ENCODE measurements at regions not wholly inside any gene's neighbourhood (a gene's known extent, or its start where the extent isn't known, plus 50 kb on each side); places are given as distances from the start of the nearest gene placed in this dataset.
"Not testable (repeated sequence)": the region's sequence is repeated elsewhere in the genome, so short reads cannot be mapped to it uniquely, and the experiment has no call there.

DNA sequence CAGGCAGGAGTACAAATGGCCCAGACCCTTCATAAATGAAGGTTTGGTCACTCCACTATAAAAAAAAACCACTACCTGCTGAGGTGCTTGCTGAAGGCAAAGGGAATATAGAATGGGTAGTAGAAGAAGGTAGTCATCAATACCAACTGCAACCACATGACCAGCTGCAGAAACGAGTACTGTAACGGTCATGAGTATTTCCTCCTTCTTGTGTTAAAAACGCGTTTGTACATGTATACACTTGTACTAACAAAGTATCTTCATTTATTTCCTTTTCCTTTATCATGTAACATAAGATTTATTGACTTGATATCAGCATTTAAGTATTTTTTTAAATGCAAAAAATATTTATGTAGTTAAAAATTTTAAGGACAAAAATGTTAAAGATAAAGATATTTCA, 238.6 kb downstream of the TFAP2B start:
- no peak for DNase-seq (ENCODE audit: low spot score)

DNA sequence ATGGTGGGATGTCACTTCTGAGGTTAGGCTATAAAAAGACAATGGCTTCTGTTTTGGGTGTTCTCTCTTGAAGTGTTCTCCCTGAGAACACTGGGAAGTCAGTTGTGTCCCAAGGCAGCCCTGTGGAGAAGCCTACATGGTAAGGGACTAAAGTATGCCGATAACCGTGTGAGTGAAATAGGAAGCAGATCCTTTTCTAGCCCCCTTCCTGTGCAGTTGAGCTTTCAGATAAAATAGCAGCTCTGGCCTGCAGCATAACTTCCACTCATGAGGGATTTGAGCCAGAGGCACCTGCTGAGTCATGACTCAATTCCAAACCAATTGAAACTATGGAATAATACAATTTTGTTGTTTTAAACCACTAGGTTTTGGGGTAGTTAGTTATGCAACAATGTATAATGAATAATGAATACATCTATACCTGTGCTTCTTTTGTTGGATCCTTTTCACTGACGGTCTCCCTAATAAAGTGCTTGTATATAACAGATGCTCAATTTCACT, 241.6 kb downstream of the TFAP2B start:
- no peak for DNase-seq (ENCODE audit: low spot score)

DNA sequence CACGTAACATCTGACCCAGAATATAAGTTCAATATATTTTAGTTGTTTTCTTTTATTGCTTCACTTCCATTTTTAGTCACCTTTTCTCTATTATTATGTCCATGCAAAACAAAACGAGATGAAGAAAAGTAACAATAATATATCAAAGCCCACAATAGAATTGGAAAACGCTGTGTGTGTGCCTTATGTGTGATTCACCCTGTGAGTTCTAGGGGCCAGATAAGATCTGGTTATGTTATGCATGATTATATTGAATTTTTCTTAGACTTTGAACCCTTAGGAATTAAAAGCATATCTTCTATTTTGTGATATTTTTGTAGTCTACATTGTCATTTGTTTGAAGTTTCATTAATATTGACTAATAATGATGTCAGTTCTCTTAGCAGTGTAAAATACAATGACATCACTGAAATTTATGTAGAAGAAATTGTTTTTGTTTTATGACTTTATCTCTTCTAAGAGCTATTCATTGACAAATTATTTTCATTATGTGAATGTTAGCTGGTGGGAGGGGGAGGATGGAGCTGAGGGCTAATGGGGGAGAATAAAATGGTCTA, 243.6 kb downstream of the TFAP2B start:
- no peak for DNase-seq (ENCODE audit: low spot score)

DNA sequence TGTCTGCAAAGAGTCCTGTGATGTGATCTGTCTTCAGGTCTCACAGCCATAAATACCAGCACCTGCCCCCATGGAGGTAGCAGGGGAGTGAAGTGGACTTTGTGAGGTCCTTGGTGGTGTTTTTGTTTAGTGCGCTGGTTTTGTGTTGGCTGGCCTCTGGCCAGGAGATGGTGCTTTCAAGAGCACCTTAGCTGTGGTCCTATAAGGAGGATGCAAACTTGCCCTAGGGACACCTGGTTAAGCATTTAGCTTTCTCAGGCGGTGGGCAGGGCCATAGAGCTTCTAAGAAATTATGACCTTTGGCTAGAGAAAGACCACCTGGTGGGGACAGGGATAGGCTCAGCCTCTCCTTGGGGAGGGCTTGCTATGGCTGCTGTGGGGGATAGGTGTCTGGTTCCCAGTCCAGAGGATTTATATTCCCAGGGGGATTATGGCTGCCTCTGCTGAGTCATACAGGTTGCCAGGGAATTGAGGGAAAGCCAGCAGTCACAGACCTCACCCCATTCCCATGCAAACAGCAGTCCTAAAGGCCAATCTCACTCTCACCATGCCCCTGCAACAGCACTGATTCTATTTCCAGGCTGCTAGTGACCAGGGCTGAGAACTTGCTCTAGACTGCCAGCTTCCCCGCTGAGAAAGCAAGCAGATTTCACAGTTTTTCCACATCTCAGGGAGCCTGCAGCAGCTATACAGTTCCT, 259.3 kb downstream of the TFAP2B start:
- DNase-seq (ENCODE audit: low spot score), result no peak

DNA sequence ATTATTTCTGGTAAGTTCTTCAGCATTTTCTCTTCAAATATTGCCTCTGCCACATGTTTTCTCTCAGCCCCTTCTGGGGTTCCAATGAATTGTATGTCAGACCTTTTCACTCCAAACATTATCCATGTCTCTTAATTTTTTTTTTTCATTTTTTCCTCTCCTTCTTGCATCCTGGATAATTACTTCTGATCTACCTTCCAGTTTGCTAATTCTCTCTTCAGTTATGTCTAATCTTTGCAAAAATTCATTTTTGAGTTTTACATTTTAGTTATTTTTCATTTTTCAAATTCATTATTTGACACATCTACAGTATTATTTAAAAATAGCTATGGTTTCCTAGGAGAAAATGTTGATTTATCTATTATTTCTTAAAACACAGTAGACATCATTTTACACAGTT, 271.7 kb downstream of the TFAP2B start:
- no peak for DNase-seq (ENCODE audit: low spot score)

DNA sequence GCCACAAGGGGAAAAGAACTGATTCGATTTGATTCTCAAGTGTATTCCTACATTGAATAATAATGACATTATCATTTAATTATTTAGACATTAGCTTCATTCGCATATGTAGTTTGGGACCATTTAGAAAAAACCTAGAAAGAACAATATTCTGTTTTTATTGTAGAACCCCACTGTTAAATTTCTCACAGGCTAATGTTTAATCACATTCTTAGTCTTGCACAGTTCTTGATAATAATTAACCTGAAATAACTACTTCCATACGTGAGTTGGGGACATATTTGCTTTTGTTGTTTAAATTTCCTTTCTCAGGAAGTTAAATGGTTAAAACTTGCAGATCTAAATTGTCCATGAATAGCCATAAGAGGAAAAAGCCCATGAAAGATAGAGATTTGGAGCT, 275.2 kb downstream of the TFAP2B start:
- no peak for DNase-seq (ENCODE audit: low spot score)

DNA sequence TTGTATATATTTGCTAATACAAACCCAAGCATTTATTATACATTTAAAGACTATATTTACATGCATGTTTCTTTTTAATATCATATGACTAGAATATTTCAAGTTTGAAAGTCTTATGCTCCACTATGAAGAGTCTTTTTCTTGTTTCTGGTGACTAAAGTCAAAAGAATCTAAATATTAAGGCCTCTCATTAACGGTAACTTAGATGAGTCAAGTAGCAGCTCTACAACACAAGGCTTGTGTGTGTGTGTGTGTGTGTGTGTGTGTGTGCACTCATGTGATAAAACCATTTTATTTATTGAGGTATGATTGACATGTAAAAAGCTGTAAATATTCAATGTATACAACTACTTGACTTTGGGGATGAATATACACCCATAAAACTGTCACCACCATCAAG, 275.6 kb downstream of the TFAP2B start:
- DNase-seq (ENCODE audit: low spot score), result no peak

DNA sequence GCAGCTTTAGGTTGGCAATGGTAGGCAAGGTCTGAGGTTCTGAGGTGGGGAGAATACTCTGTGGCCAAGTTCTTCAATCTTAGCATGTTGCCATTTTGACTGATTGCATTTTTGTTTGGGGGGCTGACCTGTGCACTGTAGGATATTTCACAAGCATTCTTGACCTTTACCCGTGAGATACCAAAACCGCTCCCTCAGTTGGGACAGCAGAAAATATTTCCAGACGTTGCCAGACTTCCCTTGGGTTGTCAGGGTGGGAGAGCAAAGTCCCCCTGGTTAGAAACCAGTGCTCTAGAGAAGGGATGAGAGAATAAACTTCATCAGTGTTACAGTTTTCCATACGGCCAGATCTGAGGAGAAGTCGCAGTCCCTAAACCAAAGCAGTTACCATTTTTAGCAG, 279.6 kb downstream of the TFAP2B start:
- no peak for DNase-seq (ENCODE audit: low spot score)

DNA sequence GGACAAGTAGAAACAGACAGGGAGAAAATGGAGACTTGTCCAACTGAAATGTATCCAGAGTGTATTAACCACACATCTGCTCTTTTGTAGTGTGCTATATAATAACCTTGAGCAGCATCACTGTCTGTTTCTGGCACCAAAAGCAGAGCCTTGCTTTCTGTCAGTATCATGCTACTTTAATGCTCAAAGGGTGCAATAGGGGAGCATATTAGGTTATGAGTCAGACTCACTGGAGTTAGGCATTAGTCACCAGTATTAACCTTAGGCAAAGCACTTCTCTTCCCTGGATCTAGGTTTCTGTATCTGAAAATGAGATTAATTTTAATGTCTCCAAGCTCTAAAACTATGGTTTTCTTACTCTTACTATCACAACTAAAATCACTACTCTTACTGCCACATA, 280.1 kb downstream of the TFAP2B start:
- no peak for DNase-seq (ENCODE audit: low spot score)

DNA sequence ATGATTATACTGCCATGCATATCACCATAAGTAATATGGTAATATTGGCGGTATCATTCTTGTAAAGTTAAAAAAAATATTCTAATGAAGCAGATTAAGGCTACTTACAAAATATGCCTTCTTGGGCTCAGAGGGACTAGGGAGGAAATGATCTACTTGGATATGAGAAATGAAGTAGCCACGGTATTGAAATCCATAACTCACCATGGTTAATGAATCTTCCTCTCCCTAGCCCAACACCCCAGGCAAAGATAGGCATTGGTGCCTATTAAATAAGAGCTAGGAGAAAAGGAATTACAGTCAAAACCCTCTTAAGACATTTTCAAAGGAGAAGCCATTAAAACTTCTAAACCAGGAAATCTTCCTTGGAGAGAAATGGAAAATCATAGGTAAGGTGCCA, 280.5 kb downstream of the TFAP2B start:
- no peak for DNase-seq (ENCODE audit: low spot score)

DNA sequence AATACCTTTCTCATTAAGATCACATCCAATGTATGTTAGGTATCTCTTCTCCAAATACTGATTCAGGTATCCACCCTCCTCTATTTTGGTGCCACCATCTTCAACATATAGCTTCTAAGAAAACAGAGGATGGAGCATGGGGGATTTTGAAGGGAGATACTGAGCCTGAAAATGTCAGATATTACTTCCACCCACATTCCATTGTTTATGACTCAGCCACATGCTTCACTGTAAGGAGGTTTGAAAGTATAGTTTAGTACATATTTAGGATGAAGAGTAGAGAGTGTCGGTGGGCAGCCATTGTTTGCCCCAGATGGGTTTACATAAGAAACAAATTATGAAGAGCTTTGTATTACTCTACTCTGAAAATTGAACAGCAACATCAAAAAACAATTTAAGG, 286.7 kb downstream of the TFAP2B start:
- no peak for DNase-seq (ENCODE audit: low spot score)

DNA sequence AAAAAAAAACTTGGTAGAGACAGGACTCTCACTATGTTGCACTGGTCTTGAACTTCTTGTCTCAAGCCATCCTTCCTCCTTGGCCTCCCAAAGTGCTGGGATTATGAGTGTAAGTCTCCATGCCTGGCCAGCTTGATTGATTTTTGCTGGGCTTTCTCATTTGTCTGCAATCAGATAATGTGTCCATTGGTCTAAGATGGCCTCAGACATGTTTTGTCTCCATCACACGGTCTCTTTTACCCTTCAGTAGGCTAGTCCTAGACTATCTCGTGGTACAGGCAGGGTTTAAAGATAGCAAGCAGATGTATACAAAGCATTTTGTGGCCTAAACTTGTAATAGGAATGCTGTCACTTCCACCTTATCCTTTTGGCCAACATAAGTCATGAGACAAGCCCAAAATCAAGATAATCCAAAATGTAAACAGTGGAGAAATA, 289.1 kb downstream of the TFAP2B start:
- no peak for DNase-seq (ENCODE audit: low spot score)

DNA sequence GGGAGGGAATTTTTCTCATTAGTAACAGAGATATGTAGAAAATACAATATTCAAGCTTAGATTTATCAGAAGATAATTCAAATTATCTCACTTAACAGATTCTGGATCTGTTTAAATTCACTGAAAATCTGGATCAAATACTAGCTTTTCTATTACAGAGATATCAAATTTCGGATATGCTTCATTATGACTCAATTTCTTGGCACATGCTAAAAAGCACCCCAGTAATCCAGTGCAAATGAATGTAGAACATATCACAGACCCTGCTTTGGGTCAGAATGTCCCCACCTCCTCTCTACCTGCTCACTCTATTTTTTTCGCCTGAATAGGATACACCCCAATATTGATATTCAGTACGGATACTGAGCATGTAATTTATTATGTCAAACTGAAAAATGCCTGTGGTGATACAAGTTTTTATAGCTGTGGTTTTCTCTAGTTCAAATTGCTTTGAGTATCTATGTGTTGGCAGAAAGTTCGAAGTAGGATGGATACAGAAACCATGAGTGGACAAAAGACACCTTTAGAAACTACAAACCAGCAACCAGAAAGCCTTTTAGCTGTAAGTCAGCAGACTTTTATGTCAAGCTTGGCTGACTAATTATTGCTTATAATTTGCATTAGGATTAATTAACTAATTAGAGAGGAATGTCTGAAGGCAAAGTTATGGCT, 290.0 kb downstream of the TFAP2B start:
- no peak for DNase-seq (ENCODE audit: low spot score)

DNA sequence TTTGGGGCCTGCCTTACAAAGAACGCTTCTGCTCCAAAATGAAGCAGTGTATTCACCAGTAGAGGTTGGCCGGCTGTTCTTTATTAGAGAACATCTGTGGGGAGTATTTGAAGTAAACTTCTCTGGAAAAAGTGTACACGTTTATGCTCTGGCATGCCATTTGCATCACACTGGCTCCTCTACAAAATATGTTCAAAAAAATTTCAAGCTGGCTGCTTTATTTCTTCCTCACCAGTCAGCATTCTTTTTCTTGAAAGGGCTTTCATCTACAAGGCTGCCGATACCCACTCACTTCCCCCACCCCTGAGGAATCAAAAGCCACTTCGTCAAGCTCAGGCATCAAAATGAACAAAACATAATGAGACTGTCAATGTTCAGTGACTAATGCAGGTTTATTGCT, 294.1 kb downstream of the TFAP2B start:
- no peak for DNase-seq (ENCODE audit: low spot score)

DNA sequence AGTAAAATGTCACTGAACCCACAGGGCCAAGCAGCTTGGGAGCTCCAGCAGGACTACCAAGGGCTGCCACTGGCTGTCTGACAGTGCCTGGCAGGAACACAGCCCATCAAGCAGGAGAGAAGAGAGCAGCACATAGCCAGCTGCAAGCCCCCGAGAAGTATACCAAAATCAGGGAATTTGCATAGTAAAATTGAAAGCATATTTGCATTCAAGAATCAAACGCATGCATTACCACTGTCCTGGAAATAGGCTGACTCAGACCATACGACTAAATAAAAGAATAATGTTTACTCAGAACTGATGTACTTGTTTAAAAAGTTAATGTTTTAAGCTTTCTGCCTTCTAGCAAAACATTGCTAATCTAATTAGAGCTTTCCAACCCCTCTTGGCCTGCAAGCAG, 298.1 kb downstream of the TFAP2B start:
- no peak for DNase-seq (ENCODE audit: low spot score)

DNA sequence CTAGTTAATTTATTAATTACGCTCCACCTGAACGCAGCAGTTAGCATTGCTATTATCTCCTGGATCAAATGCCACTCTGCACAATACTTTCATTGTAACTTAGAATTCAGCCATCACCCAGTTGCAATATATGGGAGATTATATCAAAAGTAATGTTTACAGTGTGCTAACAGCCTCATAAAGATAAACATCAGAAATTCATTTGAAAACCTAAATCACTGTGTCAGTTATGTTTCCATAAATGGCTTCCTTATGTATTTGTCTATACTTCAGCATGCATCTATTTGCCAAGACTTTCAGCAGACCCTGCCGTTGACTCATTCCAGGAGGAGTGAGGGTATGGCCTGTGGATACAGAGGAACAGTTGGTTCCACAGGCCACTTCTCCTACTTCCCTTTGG, 300.1 kb downstream of the TFAP2B start:
- DNase-seq (ENCODE audit: low spot score), result no peak

DNA sequence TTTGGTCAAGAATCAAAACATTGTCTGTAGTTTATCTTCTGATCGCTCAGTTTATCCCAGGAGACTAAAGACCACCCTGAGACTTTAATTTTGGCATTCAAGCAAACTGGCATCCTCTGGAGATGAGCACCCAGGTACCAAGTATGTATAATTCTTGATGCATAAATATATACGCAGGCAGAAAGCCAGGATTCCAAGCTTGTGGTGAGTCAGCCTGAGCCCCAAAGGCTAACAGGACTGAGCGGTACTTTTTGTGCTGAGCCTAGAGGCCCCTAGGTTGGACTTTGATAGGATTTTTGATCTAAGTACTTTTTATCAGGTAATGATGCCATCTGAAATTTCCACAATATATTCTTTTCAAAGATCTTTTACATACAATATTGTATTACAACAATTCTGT, 301.3 kb downstream of the TFAP2B start:
- no peak for DNase-seq (ENCODE audit: low spot score)

DNA sequence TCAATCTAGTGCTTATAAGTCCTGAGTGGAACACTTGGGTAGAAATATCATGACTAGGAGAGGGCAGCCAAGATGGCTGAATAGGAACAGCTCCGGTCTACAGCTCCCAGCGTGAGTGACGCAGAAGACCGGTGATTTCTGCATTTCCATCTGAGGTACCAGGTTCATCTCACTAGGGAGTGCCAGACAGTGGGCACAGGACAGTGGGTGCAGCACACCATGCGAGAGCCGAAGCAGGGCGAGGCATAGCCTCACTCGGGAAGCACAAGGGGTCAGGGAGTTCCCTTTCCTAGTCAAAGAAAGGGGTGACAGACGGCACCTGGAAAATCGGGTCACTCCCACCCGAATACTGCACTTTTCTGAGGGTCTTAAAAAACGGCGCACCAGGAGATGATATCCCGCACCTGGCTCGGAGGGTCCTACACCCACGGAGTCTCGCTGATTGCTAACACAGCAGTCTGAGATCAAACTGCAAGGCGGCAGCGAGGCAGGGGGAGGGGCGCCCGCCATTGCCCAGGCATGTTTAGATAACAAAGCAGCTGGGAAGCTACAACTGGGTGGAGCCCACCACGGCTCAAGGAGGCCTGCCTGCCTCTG, 302.8 kb downstream of the TFAP2B start:
- DNase-seq (ENCODE audit: low spot score), result not testable (repeated sequence)

DNA sequence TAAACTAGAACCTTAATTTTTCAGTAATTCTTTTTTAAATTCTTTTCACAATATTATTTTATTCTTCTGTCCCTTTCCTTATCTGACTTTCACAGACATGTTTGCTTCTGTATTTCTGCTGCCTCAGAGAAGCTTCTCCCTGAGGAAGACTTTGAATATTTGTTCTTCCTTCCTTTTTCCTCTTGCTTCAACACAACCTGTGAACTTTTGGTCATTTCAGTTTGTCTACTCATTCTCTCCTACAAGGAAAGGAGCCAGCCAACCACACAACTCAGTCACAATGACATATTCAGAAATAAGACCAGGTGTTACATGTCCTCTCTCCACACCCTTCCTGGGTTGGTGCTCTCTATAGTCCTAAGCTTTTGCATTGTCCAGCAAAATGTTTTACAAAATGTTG, 310.4 kb downstream of the TFAP2B start:
- no peak for DNase-seq (ENCODE audit: low spot score)

DNA sequence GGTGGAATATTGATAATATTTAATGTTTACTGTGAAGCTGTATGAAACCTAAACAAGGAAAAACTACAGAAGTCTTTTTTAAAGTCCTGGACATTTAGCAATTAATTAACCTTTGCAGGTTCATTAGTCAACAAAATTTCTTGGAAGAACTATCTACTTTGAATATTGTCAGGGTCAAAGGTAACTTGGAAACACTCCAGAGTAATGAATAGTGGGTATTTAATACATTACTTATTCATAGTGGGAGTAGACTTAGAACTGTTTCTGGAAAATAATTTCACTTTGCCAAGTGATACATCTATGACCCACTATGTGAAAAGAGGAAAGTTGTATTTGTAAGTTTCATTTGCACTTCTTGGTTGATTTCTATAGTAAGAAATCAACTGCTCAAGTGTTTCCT, 319.1 kb downstream of the TFAP2B start:
- DNase-seq (ENCODE audit: low spot score), result no peak

DNA sequence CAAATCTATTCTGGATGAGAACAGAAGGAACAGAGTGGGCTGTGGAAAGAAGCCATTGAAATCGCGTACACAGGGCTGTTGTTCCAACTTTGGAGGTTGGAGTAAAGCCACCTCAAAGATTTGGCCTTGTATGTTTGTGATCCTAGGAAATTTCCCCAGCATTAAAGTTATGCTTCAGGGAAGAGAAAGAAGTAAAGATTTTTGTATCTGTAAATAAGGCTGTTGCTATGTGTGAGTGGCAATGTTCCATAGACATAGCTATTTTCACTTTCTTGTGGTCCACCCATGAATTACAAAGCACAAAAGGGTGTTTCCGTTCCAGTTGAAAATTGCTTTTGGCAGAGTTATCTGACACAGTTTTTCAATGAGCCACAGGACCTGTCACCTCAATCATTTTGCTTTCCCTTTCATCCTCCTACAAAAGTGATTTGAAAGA, 321.3 kb downstream of the TFAP2B start:
- no peak for DNase-seq (ENCODE audit: low spot score)

DNA sequence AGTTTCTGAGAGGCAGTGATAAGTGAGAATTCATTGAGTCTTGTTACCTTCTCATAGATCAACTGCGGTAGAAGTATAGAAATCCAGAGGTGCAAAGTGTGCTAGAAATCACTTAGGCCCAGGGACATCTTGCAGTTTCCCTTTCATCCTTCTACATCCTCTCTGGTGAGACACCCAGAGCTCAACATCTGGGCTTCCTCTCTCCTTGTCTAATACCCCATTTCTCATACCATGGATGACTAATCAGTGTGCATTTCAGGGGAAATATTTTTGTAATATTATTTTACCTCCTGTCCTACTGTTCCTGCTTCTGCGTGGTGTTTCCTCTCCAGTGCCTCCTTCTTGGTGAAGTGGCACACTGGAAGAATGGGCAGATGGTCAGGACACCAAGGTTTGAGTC, 322.4 kb downstream of the TFAP2B start:
- no peak for DNase-seq (ENCODE audit: low spot score)

DNA sequence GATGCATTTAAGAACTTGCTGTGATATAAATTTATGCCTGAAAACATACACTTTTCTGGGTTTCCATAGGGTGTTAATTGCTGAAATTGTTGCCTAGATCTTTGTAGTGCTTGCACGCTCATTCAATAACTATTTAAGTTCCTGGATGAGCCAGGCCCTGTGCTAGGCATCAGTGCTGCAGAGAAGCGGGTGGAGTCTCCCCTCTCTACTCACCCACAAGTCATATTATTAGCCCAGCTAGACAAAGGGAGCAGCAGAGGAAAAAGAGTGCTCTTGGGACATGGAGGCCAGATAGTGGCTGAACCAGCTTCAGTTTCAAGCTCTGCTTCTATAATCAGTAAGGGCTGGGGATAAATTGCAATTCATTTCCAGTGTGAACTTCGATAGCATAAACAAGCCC, 329.1 kb downstream of the TFAP2B start:
- DNase-seq (ENCODE audit: low spot score), result no peak
